ENCODE measurements at regions not wholly inside any gene's neighbourhood (a gene's known extent, or its start where the extent isn't known, plus 50 kb on each side); places are given as distances from the start of the nearest gene placed in this dataset.

- H3K4me2 ChIP-seq (ENCODE audit: low read length): no peak overlapping the region
- TF ChIP-seq POLR2AphosphoS5 (IDR thresholded peaks at IDR 0.05): no peak
- TF ChIP-seq SMC3 (conservative IDR thresholded peaks at IDR 0.05; ENCODE audit: poor library complexity): no peak
- no peak for TF ChIP-seq EZH2 (IDR thresholded peaks at IDR 0.05; ENCODE audit: borderline replicate concordance, insufficient read depth, low read length, poor library complexity, severe bottlenecking)
- no peak for TF ChIP-seq CTCF (IDR thresholded peaks at IDR 0.05; ENCODE audit: poor library complexity, severe bottlenecking)
- TF ChIP-seq REST (IDR thresholded peaks at IDR 0.05; ENCODE audit: borderline replicate concordance): no peak
- no peak for TF ChIP-seq RAD21 (conservative IDR thresholded peaks at IDR 0.05)
- TF ChIP-seq EP300 (conservative IDR thresholded peaks at IDR 0.05; ENCODE audit: poor library complexity, severe bottlenecking): no peak
These were observed 243.9 kb upstream of the TCF21 start for GRCh38 chr6:133644892-133645619.

GRCh38 chr6:133645966-133646740, 242.8 kb upstream of the TCF21 start:
- H3F3A ChIP-seq (ENCODE audit: insufficient read depth, low read length, poor library complexity, severe bottlenecking): no peaks in the 10 kb centered on the region
- H2AFZ ChIP-seq (ENCODE audit: low read depth, low read length): no peak overlapping the region
- H3K9me2 ChIP-seq (ENCODE audit: insufficient read depth, low read length): no peaks in the 10 kb centered on the region
- no peaks in the 10 kb centered on the region for H3K27me3 ChIP-seq (ENCODE audit: insufficient read depth, low read depth, low read length)
- no peaks in the 10 kb centered on the region for H3K36me3 ChIP-seq (ENCODE audit: insufficient read depth, low read length)
- H3K79me2 ChIP-seq (replicated peaks; ENCODE audit: insufficient read depth, low read length): no peaks in the 10 kb centered on the region
- H3K4me2 ChIP-seq (ENCODE audit: low read length): no peak overlapping the region
- no peak overlapping the region for H3K27ac ChIP-seq (ENCODE audit: low read length)
- H4K20me1 ChIP-seq (ENCODE audit: insufficient read depth): no peaks in the 10 kb centered on the region
- TF ChIP-seq RAD21 (conservative IDR thresholded peaks at IDR 0.05) (no peak), SMC3 (conservative IDR thresholded peaks at IDR 0.05; ENCODE audit: poor library complexity) (no peak), MXI1 (conservative IDR thresholded peaks at IDR 0.05; ENCODE audit: poor library complexity, severe bottlenecking) (no peak), POLR2AphosphoS5 (IDR thresholded peaks at IDR 0.05) (no peak), REST (IDR thresholded peaks at IDR 0.05; ENCODE audit: borderline replicate concordance) (no peak), CTCF (IDR thresholded peaks at IDR 0.05; ENCODE audit: poor library complexity, severe bottlenecking) (no peak), EZH2 (IDR thresholded peaks at IDR 0.05; ENCODE audit: borderline replicate concordance, insufficient read depth, low read length, poor library complexity, severe bottlenecking) (no peak), TAF1 (IDR thresholded peaks at IDR 0.05; ENCODE audit: low read depth) (no peak), EP300 (conservative IDR thresholded peaks at IDR 0.05; ENCODE audit: poor library complexity, severe bottlenecking) (no peak)
- no peak overlapping the region for H3K4me3 ChIP-seq (ENCODE audit: low read length)
- H3K9me3 ChIP-seq (ENCODE audit: low read length): no peaks in the 10 kb centered on the region
- no peak overlapping the region for H3K9ac ChIP-seq (ENCODE audit: low read length)

More at GRCh38 chr6:133644892-133645619, 243.9 kb upstream of the TCF21 start:
- Histone ChIP-seq H3K9me3 (ENCODE audit: low read length) (no peaks in the 10 kb centered on the region), H3K36me3 (ENCODE audit: insufficient read depth, low read length) (no peaks in the 10 kb centered on the region), H4K20me1 (ENCODE audit: insufficient read depth) (no peaks in the 10 kb centered on the region), H3K9me2 (ENCODE audit: insufficient read depth, low read length) (no peaks in the 10 kb centered on the region), H3K4me3 (ENCODE audit: low read length) (no peak overlapping the region), H3K27me3 (ENCODE audit: insufficient read depth, low read depth, low read length) (no peaks in the 10 kb centered on the region), H3F3A (ENCODE audit: insufficient read depth, low read length, poor library complexity, severe bottlenecking) (no peaks in the 10 kb centered on the region), H3K9ac (ENCODE audit: low read length) (no peak overlapping the region), H3K79me2 (replicated peaks; ENCODE audit: insufficient read depth, low read length) (no peaks in the 10 kb centered on the region), H2AFZ (ENCODE audit: low read depth, low read length) (no peak overlapping the region), H3K27ac (ENCODE audit: low read length) (no peak overlapping the region)

All from neural cell (in vitro differentiated cells).